Muscle layer of colon (tissue), 2 donors: ENCODE measurements at regions not wholly inside any gene's neighbourhood (a gene's known extent, or its start where the extent isn't known, plus 50 kb on each side); places are given as distances from the start of the nearest gene placed in this dataset.
A peak's percentile ranks its signal among the peaks of the same experiment; 100 is the strongest.

Source experiments
- H3K27ac ChIP-seq: one replicate; pipeline ENCODE4 v1.7.0; 2013; ENCODE audit warnings: low read depth, mild to moderate bottlenecking, low read length, moderate library complexity
- H3K27me3 ChIP-seq, 2 donors: one replicate each; pipeline ENCODE4 v1.7.0; 2013; ENCODE audit warnings: low read length in 2 of 2, mild to moderate bottlenecking in 2 of 2; ENCODE audit not compliant: insufficient read depth in 2 of 2, control insufficient read depth in 1 of 2
- H3K36me3 ChIP-seq: one replicate; pipeline ENCODE4 v1.7.0; 2013; ENCODE audit warnings: mild to moderate bottlenecking, low read length; ENCODE audit not compliant: insufficient read depth
- H3K4me1 ChIP-seq: one replicate; pipeline ENCODE4 v1.7.0; 2013; ENCODE audit warnings: mild to moderate bottlenecking, low read length; ENCODE audit not compliant: insufficient read depth
- H3K4me3 ChIP-seq, 2 donors: one replicate each; pipeline ENCODE4 v1.7.0; 2013; ENCODE audit warnings: low read length in 2 of 2, low read depth in 1 of 2, mild to moderate bottlenecking in 1 of 2, moderate library complexity in 1 of 2
- H3K9ac ChIP-seq: one replicate; pipeline ENCODE4 v1.7.0; 2013; ENCODE audit warnings: low read length
- H3K9me3 ChIP-seq: one replicate; pipeline ENCODE4 v1.7.0; 2013; ENCODE audit warnings: mild to moderate bottlenecking, low read length
- donor health status: abdominal sarcoma.
- donor health status: Adenocarcinoma of cecum.

- no peak overlapping the region for H3K4me3 ChIP-seq
- H3K9me3 ChIP-seq = no peaks in the 10 kb centered on the region
- no peak overlapping the region for H3K27ac ChIP-seq
- no peak overlapping the region for H3K9ac ChIP-seq
- H3K36me3 ChIP-seq = no peaks in the 10 kb centered on the region
- H3K27me3 ChIP-seq = no peaks in the 10 kb centered on the region
- H3K4me1 ChIP-seq = no peaks in the 10 kb centered on the region
Observed at GRCh38 chr9:30972654-30973053, 1411.8 kb upstream of the ACO1 start.

- no peak overlapping the region for H3K9ac ChIP-seq
Observed at GRCh38 chr9:30977965-30978364, 1406.5 kb upstream of the ACO1 start.

GRCh38 chr9:30982301-30982700 lies 1402.1 kb upstream of the ACO1 start:
- H3K27ac ChIP-seq = no peak overlapping the region
- H3K4me1 ChIP-seq = no peaks in the 10 kb centered on the region
- no peaks in the 10 kb centered on the region for H3K27me3 ChIP-seq
- H3K9me3 ChIP-seq = no peaks in the 10 kb centered on the region
- H3K9ac ChIP-seq = no peak overlapping the region
- H3K4me3 ChIP-seq = no peak overlapping the region
- H3K36me3 ChIP-seq = no peaks in the 10 kb centered on the region

More at GRCh38 chr9:30977965-30978364, 1406.5 kb upstream of the ACO1 start:
- Histone ChIP-seq H3K4me1 (no peaks in the 10 kb centered on the region), H3K27ac (no peak overlapping the region), H3K9me3 (no peaks in the 10 kb centered on the region), H3K36me3 (no peaks in the 10 kb centered on the region), H3K27me3 (no peaks in the 10 kb centered on the region), H3K4me3 (no peak overlapping the region)

- Histone ChIP-seq H3K9me3 (no peaks in the 10 kb centered on the region), H3K4me3 (no peak overlapping the region), H3K4me1 (no peaks in the 10 kb centered on the region), H3K36me3 (no peaks in the 10 kb centered on the region), H3K27ac (no peak overlapping the region), H3K27me3 (no peaks in the 10 kb centered on the region), H3K9ac (no peak overlapping the region)
Observed at GRCh38 chr9:30995956-30996738, 1388.3 kb upstream of the ACO1 start.

GRCh38 chr9:30996761-30997160 lies 1387.7 kb upstream of the ACO1 start:
- H3K27me3 ChIP-seq = no peaks in the 10 kb centered on the region
- no peak overlapping the region for H3K27ac ChIP-seq
- H3K9ac ChIP-seq = no peak overlapping the region
- no peaks in the 10 kb centered on the region for H3K9me3 ChIP-seq
- no peak overlapping the region for H3K4me3 ChIP-seq
- H3K36me3 ChIP-seq = no peaks in the 10 kb centered on the region
- no peaks in the 10 kb centered on the region for H3K4me1 ChIP-seq

GRCh38 chr9:30997291-30997690 lies 1387.2 kb upstream of the ACO1 start:
- H3K9me3 ChIP-seq = no peaks in the 10 kb centered on the region
- no peaks in the 10 kb centered on the region for H3K4me1 ChIP-seq
- H3K9ac ChIP-seq = no peak overlapping the region
- no peaks in the 10 kb centered on the region for H3K36me3 ChIP-seq
- H3K27ac ChIP-seq = no peak overlapping the region
- H3K27me3 ChIP-seq = no peaks in the 10 kb centered on the region
- no peak overlapping the region for H3K4me3 ChIP-seq

- no peaks in the 10 kb centered on the region for H3K4me1 ChIP-seq
- no peaks in the 10 kb centered on the region for H3K9me3 ChIP-seq
- H3K27ac ChIP-seq = no peak overlapping the region
- no peaks in the 10 kb centered on the region for H3K27me3 ChIP-seq
- H3K9ac ChIP-seq = no peak overlapping the region
- H3K4me3 ChIP-seq = no peak overlapping the region
- no peaks in the 10 kb centered on the region for H3K36me3 ChIP-seq
Observed at GRCh38 chr9:31005086-31005665, 1379.3 kb upstream of the ACO1 start.

- H3K9ac ChIP-seq = no peak overlapping the region
- H3K4me3 ChIP-seq = no peak overlapping the region
- no peaks in the 10 kb centered on the region for H3K27me3 ChIP-seq
- no peaks in the 10 kb centered on the region for H3K36me3 ChIP-seq
- H3K4me1 ChIP-seq = no peaks in the 10 kb centered on the region
- no peak overlapping the region for H3K27ac ChIP-seq
- H3K9me3 ChIP-seq = no peaks in the 10 kb centered on the region
Observed at GRCh38 chr9:31013371-31013770, 1371.1 kb upstream of the ACO1 start.

GRCh38 chr9:31023847-31024246 lies 1360.6 kb upstream of the ACO1 start:
- H3K4me1 ChIP-seq = no peaks in the 10 kb centered on the region

GRCh38 chr9:31027678-31028077 lies 1356.8 kb upstream of the ACO1 start:
- H3K4me3 ChIP-seq = no peak overlapping the region
- no peaks in the 10 kb centered on the region for H3K9me3 ChIP-seq
- no peak overlapping the region for H3K9ac ChIP-seq
- no peaks in the 10 kb centered on the region for H3K27me3 ChIP-seq
- no peaks in the 10 kb centered on the region for H3K4me1 ChIP-seq
- no peak overlapping the region for H3K27ac ChIP-seq
- no peaks in the 10 kb centered on the region for H3K36me3 ChIP-seq

More at GRCh38 chr9:31023847-31024246, 1360.6 kb upstream of the ACO1 start:
- Histone ChIP-seq H3K36me3 (no peaks in the 10 kb centered on the region), H3K4me3 (no peak overlapping the region), H3K27ac (no peak overlapping the region), H3K9ac (no peak overlapping the region), H3K9me3 (no peaks in the 10 kb centered on the region), H3K27me3 (no peaks in the 10 kb centered on the region)

- no peaks in the 10 kb centered on the region for H3K36me3 ChIP-seq
- H3K9ac ChIP-seq = no peak overlapping the region
- H3K4me3 ChIP-seq = no peak overlapping the region
- no peaks in the 10 kb centered on the region for H3K9me3 ChIP-seq
- no peaks in the 10 kb centered on the region for H3K4me1 ChIP-seq
- no peak overlapping the region for H3K27ac ChIP-seq
- no peaks in the 10 kb centered on the region for H3K27me3 ChIP-seq
Observed at GRCh38 chr9:31028137-31028536, 1356.3 kb upstream of the ACO1 start.

GRCh38 chr9:31030741-31031202 lies 1353.7 kb upstream of the ACO1 start:
- Histone ChIP-seq H3K4me1 (no peaks in the 10 kb centered on the region), H3K9me3 (no peaks in the 10 kb centered on the region), H3K27ac (no peak overlapping the region), H3K27me3 (no peaks in the 10 kb centered on the region), H3K9ac (no peak overlapping the region), H3K36me3 (no peaks in the 10 kb centered on the region), H3K4me3 (peak overlapping the region in 1 of 2 donors; percentile 40)
